Activated naive CD4-positive, alpha-beta T cell treated with anti-CD3 and anti-CD28 coated beads, Interleukin-2, amount 10 ng/mL, durations not matched to agents 7 days and 5 days (primary cell): ENCODE measurements at regions not wholly inside any gene's neighbourhood (a gene's known extent, or its start where the extent isn't known, plus 50 kb on each side); places are given as distances from the start of the nearest gene placed in this dataset.

Source experiments
- CTCF ChIA-PET: fragments of 350-600 bp; sonication (Branson Sonifier 250); formaldehyde crosslinking; loops from one replicate; lab custom pipeline; 2021; ENCODE audit warnings: antibody characterized with exemption; lab: Charles Lee
- DNase-seq: peaks from one replicate; pipeline ENCODE4 v3.0.0-alpha.2; 2020
- H3K27ac Mint-ChIP-seq: one replicate; pipeline ENCODE4 v1.8.0; 2021; ENCODE audit warnings: mild to moderate bottlenecking, moderate library complexity, mixed read lengths
- H3K27me3 Mint-ChIP-seq: one replicate; pipeline ENCODE4 v1.8.0; 2021; ENCODE audit warnings: mild to moderate bottlenecking, mixed read lengths
- H3K36me3 Mint-ChIP-seq: one replicate; pipeline ENCODE4 v1.8.0; 2021; ENCODE audit warnings: mixed read lengths
- H3K4me1 Mint-ChIP-seq: one replicate; pipeline ENCODE4 v1.8.0; 2021; ENCODE audit warnings: mixed read lengths
- H3K4me3 Mint-ChIP-seq: one replicate; pipeline ENCODE4 v1.8.0; 2021; ENCODE audit warnings: mild to moderate bottlenecking, moderate library complexity, mixed read lengths
- H3K9me3 Mint-ChIP-seq: one replicate; pipeline ENCODE4 v1.8.0; 2021; ENCODE audit warnings: mixed read lengths

- Mint-ChIP-seq H3K36me3 (no peaks in the 10 kb centered on the region), H3K27me3 (no peaks in the 10 kb centered on the region), H3K4me1 (no peaks in the 10 kb centered on the region), H3K4me3 (no peak overlapping the region), H3K27ac (no peak overlapping the region), H3K9me3 (no peaks in the 10 kb centered on the region)
- DNase-seq: no peak
- CTCF ChIA-PET: no interaction called here
Observed at GRCh38 chr11:129605815-129606214, 209.8 kb upstream of the TMEM45B start.

- CTCF ChIA-PET: no interaction called here
- Mint-ChIP-seq H3K27me3 (no peaks in the 10 kb centered on the region), H3K36me3 (no peaks in the 10 kb centered on the region), H3K4me3 (no peak overlapping the region), H3K27ac (no peak overlapping the region), H3K4me1 (no peaks in the 10 kb centered on the region), H3K9me3 (no peaks in the 10 kb centered on the region)
- DNase-seq: no peak
Observed at GRCh38 chr11:129608711-129609110, 206.9 kb upstream of the TMEM45B start.

- Mint-ChIP-seq H3K27ac (no peak overlapping the region), H3K4me3 (no peak overlapping the region), H3K36me3 (no peaks in the 10 kb centered on the region), H3K27me3 (no peaks in the 10 kb centered on the region), H3K9me3 (no peaks in the 10 kb centered on the region), H3K4me1 (no peaks in the 10 kb centered on the region)
- DNase-seq: no peak
- CTCF ChIA-PET: no interaction called here
Observed at GRCh38 chr11:129610125-129610524, 205.5 kb upstream of the TMEM45B start.

DNA sequence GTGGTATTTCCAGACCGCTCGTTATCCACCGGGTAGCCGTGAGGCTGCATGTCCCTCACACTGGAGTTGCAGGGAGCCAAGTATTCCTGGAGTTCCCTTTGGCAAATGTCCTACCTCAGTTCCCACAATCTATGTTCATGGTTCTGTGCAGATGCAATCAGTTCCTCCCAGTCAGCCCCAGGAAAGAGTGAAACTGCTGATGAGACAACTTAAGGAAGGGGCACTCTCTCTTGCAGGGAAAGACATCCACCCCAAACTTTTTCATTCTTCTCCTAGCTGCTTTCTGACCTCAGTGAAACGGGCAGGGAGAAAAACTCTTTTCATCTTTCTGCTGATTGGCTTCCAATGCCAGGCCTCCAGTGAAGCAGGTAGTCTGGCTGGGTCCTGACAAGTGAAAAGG lies 205.1 kb upstream of the TMEM45B start:
- Mint-ChIP-seq H3K27ac (no peak overlapping the region), H3K4me3 (no peak overlapping the region), H3K36me3 (no peaks in the 10 kb centered on the region), H3K27me3 (no peaks in the 10 kb centered on the region), H3K9me3 (no peaks in the 10 kb centered on the region), H3K4me1 (no peaks in the 10 kb centered on the region)
- no peak for DNase-seq
- CTCF ChIA-PET: no interaction called here

- H3K4me3 Mint-ChIP-seq: no peak overlapping the region
- H3K36me3 Mint-ChIP-seq: no peaks in the 10 kb centered on the region
- CTCF ChIA-PET: no interaction called here
Observed at GRCh38 chr11:129611661-129612446, 203.8 kb upstream of the TMEM45B start.

GRCh38 chr11:129612447-129612961 lies 203.1 kb upstream of the TMEM45B start:
- Mint-ChIP-seq H3K4me3 (no peak overlapping the region), H3K36me3 (no peaks in the 10 kb centered on the region), H3K9me3 (no peaks in the 10 kb centered on the region), H3K27me3 (peaks cover 3% of the 10 kb centered on the region), H3K4me1 (no peaks in the 10 kb centered on the region), H3K27ac (no peak overlapping the region)
- no peak for DNase-seq
- CTCF ChIA-PET: no interaction called here

More at GRCh38 chr11:129611661-129612446, 203.8 kb upstream of the TMEM45B start:
- Mint-ChIP-seq H3K4me1 (no peaks in the 10 kb centered on the region), H3K9me3 (no peaks in the 10 kb centered on the region), H3K27me3 (no peaks in the 10 kb centered on the region), H3K27ac (peak overlapping the region; percentile 21)
- no peak for DNase-seq

GRCh38 chr11:129613071-129613470 lies 202.6 kb upstream of the TMEM45B start:
- CTCF ChIA-PET: no interaction called here

DNA sequence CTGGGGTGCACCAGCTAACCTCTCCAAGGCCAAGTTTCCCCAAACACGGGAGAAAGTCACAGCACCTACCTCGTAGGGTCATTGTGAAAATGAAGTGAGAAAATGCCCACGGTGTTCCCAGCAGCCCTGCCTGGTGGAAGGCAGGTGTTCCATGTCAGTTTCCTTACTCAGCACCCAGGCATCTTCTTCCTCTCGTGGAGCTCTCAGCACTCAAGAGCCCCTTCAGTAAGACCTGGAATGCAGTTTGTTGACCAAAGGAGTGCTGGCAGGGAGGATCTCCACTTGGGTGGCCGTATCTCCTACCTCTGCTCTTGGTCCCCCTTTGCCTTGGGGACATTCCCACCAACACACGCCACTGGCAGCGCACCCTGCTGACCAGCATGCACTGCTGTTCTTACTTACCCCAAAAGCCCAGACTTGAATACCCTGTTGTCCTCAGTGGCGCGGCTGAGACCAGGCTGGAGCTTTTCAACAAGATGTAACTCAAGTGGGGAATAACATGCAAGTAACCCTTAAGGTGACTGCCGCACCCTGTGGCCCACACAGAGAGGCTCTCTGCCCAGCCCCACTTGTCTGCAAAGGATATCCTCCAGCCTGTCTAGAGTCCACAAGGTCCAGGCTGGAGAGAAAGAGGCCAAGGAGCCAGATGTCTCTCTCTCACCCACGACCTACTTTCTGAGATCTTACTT lies 201.2 kb upstream of the TMEM45B start:
- DNase-seq: no peak
- Mint-ChIP-seq H3K4me1 (no peaks in the 10 kb centered on the region), H3K4me3 (no peak overlapping the region), H3K9me3 (no peaks in the 10 kb centered on the region), H3K27ac (no peak overlapping the region), H3K36me3 (no peaks in the 10 kb centered on the region), H3K27me3 (peaks cover 16% of the 10 kb centered on the region)
- CTCF ChIA-PET: no interaction called here

More at GRCh38 chr11:129613071-129613470, 202.6 kb upstream of the TMEM45B start:
- Mint-ChIP-seq H3K27ac (no peak overlapping the region), H3K27me3 (peaks cover 8% of the 10 kb centered on the region), H3K4me1 (no peaks in the 10 kb centered on the region), H3K36me3 (no peaks in the 10 kb centered on the region), H3K4me3 (no peak overlapping the region), H3K9me3 (no peaks in the 10 kb centered on the region)
- DNase-seq: no peak

- Mint-ChIP-seq H3K27ac (no peak overlapping the region), H3K4me3 (no peak overlapping the region), H3K36me3 (no peaks in the 10 kb centered on the region), H3K4me1 (no peaks in the 10 kb centered on the region), H3K9me3 (no peaks in the 10 kb centered on the region), H3K27me3 (peaks cover 16% of the 10 kb centered on the region)
- DNase-seq: no peak
- CTCF ChIA-PET: interaction anchor here (1.5 kb wide), 1 partner anchor 254 kb away, joined by 4 read pairs; no protein-coding TSS in a partner anchor
Observed at GRCh38 chr11:129618046-129618569, 197.5 kb upstream of the TMEM45B start.

- CTCF ChIA-PET: no interaction called here
- Mint-ChIP-seq H3K4me3 (no peak overlapping the region), H3K27me3 (peaks cover 16% of the 10 kb centered on the region), H3K4me1 (no peaks in the 10 kb centered on the region), H3K27ac (no peak overlapping the region), H3K9me3 (no peaks in the 10 kb centered on the region), H3K36me3 (no peaks in the 10 kb centered on the region)
- no peak for DNase-seq
Observed at GRCh38 chr11:129620237-129621104, 195.2 kb upstream of the TMEM45B start.

GRCh38 chr11:129625930-129626329 lies 189.7 kb upstream of the TMEM45B start:
- no peak for DNase-seq
- CTCF ChIA-PET: no interaction called here
- H3K27ac Mint-ChIP-seq: no peak overlapping the region
- no peaks in the 10 kb centered on the region for H3K4me1 Mint-ChIP-seq
- no peak overlapping the region for H3K4me3 Mint-ChIP-seq
- no peaks in the 10 kb centered on the region for H3K27me3 Mint-ChIP-seq
- no peaks in the 10 kb centered on the region for H3K9me3 Mint-ChIP-seq
- no peaks in the 10 kb centered on the region for H3K36me3 Mint-ChIP-seq

DNA sequence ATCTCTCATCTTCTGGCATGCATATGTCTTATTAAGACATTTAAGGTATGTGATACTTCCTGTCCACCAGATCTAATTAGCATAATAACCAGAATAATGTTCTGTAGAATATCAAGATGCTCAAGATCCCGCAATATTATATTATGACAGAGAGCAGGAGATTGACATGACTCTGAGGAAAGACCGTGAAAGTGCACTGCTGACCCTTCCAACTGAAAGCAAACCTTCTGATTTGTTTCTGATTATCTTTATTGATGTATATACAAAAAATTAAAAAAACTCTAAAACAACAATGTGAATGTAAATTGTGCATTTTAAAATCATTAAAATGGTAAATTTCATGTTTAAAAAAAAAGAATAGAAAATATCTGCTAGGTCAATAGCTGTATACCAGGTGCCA lies 184.4 kb upstream of the TMEM45B start:
- H3K4me1 Mint-ChIP-seq: no peaks in the 10 kb centered on the region
- H3K36me3 Mint-ChIP-seq: no peaks in the 10 kb centered on the region
- no peak for DNase-seq
- CTCF ChIA-PET: no interaction called here
- H3K9me3 Mint-ChIP-seq: no peaks in the 10 kb centered on the region
- no peak overlapping the region for H3K4me3 Mint-ChIP-seq
- H3K27me3 Mint-ChIP-seq: no peaks in the 10 kb centered on the region
- H3K27ac Mint-ChIP-seq: no peak overlapping the region

DNA sequence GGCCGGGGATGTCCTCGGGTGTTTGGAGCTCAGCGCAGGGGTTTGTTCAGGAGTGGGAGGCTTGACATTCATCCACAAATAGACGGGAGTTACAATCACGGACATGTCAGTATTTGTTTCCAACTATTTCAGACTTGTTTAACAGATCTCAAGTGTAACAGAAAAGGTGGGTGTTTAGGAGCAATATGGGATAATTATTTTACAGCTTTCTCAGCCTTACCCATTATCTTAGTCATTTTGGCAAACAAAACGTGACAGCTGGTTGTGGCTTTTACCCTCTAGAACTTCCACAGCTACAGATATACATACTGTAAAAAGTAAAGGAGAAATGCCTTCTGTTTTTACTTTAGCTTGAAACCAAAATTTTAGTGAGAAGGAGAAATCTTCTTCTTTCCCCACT lies 178.7 kb upstream of the TMEM45B start:
- CTCF ChIA-PET: interaction anchor here (0.7 to 1.4 kb wide), 2 partner anchors 58 kb away, joined by 4 to 5 read pairs; no protein-coding TSS in a partner anchor
- H3K27me3 Mint-ChIP-seq: no peaks in the 10 kb centered on the region
- peaks cover 28% of the 10 kb centered on the region for H3K4me1 Mint-ChIP-seq
- H3K9me3 Mint-ChIP-seq: no peaks in the 10 kb centered on the region
- no peak for DNase-seq
- no peak overlapping the region for H3K27ac Mint-ChIP-seq
- H3K36me3 Mint-ChIP-seq: no peaks in the 10 kb centered on the region
- H3K4me3 Mint-ChIP-seq: no peak overlapping the region

DNA sequence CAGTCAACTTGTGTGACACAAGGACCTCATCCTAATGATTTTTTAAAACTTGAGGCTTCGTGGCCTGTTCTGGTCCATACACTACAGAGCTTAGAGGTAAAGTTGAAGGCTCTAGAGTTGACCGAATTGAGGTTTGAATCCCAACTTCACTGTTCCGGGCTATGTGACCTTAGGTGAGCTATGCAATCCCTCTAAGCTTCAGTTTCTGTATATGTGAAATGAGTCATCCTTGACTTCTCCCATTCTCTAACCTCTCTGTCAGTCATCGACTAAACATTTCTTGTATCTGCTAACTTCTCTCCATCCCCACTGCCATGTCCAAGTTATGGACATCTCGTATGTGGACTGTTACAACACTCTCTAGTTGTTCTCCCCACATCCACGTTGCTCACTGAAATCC lies 178.2 kb upstream of the TMEM45B start:
- CTCF ChIA-PET: interaction anchor here (1.4 kb wide), 1 partner anchor 58 kb away, joined by 5 read pairs; no protein-coding TSS in a partner anchor
- no peaks in the 10 kb centered on the region for H3K9me3 Mint-ChIP-seq
- H3K4me1 Mint-ChIP-seq: peaks cover 28% of the 10 kb centered on the region
- H3K36me3 Mint-ChIP-seq: no peaks in the 10 kb centered on the region
- H3K27me3 Mint-ChIP-seq: no peaks in the 10 kb centered on the region
- no peak for DNase-seq
- H3K4me3 Mint-ChIP-seq: no peak overlapping the region
- peak overlapping the region; percentile 15 for H3K27ac Mint-ChIP-seq
